ENCODE measurements at regions not wholly inside any gene's neighbourhood (a gene's known extent, or its start where the extent isn't known, plus 50 kb on each side); places are given as distances from the start of the nearest gene placed in this dataset.

DNA sequence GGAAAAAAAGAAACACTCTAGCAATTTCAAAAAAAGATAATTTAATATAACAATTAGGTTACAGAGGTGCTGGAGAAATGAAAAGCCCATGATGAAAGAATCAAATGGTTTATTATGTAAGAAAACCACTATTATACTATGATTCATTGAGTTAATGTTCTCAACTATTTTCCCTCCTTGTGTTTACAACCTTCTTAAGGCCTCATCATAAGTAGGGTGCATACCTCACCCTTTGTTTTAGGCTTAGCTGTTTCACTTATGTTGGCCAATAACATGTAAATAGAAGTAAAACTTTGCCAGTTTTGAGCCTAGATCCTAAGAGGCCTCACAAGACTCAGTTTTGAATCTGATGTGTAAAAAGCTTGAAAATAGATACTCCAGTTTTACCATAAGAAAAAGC is 418.3 kb upstream of the DDX18 start:
- TF ChIP-seq CTCF (conservative IDR thresholded peaks at IDR 0.05; ENCODE audit: low read length) (no peak), EZH2phosphoT487 (IDR thresholded peaks at IDR 0.05; ENCODE audit: borderline replicate concordance, low read depth, low read length) (no peak)
- no peak overlapping the region for H3K4me2 ChIP-seq (ENCODE audit: low read length)
- no peaks in the 10 kb centered on the region for H3K9me2 ChIP-seq (ENCODE audit: insufficient read depth, low read length)
- no peaks in the 10 kb centered on the region for H3K9me3 ChIP-seq (ENCODE audit: low read length)
- no peaks in the 10 kb centered on the region for H3K4me1 ChIP-seq (ENCODE audit: insufficient read depth, low read length, poor library complexity, severe bottlenecking)
- H3K27ac ChIP-seq (ENCODE audit: low read depth, low read length, poor library complexity, severe bottlenecking), result no peak overlapping the region
- BruUV-seq (replicated peaks), result no TSS peak
- H3K36me3 ChIP-seq (ENCODE audit: insufficient read depth, low read length), result no peaks in the 10 kb centered on the region
- no peak for DNase-seq (ENCODE audit: low spot score)
- intact Hi-C loops (cut with micrococcal nuclease; ENCODE audit: unreplicated experiment), result no loop called here
- POLR2A ChIA-PET, result interaction anchor here (2.1 kb wide), 1 partner anchor 16 kb away, joined by 6 read pairs; no protein-coding TSS in a partner anchor
- no peak overlapping the region for H3K4me3 ChIP-seq (ENCODE audit: low read depth, low read length, poor library complexity, severe bottlenecking)
- no peaks in the 10 kb centered on the region for H4K20me1 ChIP-seq (ENCODE audit: insufficient read depth, low read length)
- no peaks in the 10 kb centered on the region for H3K79me2 ChIP-seq (ENCODE audit: insufficient read depth, low read depth, low read length)
- no peak overlapping the region for H2AFZ ChIP-seq (ENCODE audit: low read length)
- CTCF ChIA-PET (ENCODE audit: unreplicated experiment), result no interaction called here

GRCh38 chr2:117401582-117401981 is 412.9 kb upstream of the DDX18 start:
- DNase-seq (ENCODE audit: low spot score), result no peak
- H3K4me1 ChIP-seq (ENCODE audit: insufficient read depth, low read length, poor library complexity, severe bottlenecking), result no peaks in the 10 kb centered on the region
- H3K4me2 ChIP-seq (ENCODE audit: low read length), result no peak overlapping the region
- H3K79me2 ChIP-seq (ENCODE audit: insufficient read depth, low read depth, low read length), result no peaks in the 10 kb centered on the region
- H3K36me3 ChIP-seq (ENCODE audit: insufficient read depth, low read length), result no peaks in the 10 kb centered on the region
- CTCF ChIA-PET (ENCODE audit: unreplicated experiment), result no interaction called here
- TF ChIP-seq EZH2phosphoT487 (IDR thresholded peaks at IDR 0.05; ENCODE audit: borderline replicate concordance, low read depth, low read length) (no peak), CTCF (conservative IDR thresholded peaks at IDR 0.05; ENCODE audit: low read length) (no peak)
- no peak overlapping the region for H3K4me3 ChIP-seq (ENCODE audit: low read depth, low read length, poor library complexity, severe bottlenecking)
- no peaks in the 10 kb centered on the region for H4K20me1 ChIP-seq (ENCODE audit: insufficient read depth, low read length)
- intact Hi-C loops (cut with micrococcal nuclease; ENCODE audit: unreplicated experiment), result no loop called here
- no TSS peak for BruUV-seq (replicated peaks)
- no peaks in the 10 kb centered on the region for H3K9me2 ChIP-seq (ENCODE audit: insufficient read depth, low read length)
- POLR2A ChIA-PET, result interaction anchor here (1.0 kb wide), 1 partner anchor 9 kb away, joined by 3 read pairs; no protein-coding TSS in a partner anchor
- no peak overlapping the region for H3K27ac ChIP-seq (ENCODE audit: low read depth, low read length, poor library complexity, severe bottlenecking)
- no peak overlapping the region for H2AFZ ChIP-seq (ENCODE audit: low read length)
- H3K9me3 ChIP-seq (ENCODE audit: low read length), result no peaks in the 10 kb centered on the region

GRCh38 chr2:117406443-117406842 is 408.0 kb upstream of the DDX18 start:
- no peak overlapping the region for H3K27ac ChIP-seq (ENCODE audit: low read depth, low read length, poor library complexity, severe bottlenecking)
- H3K79me2 ChIP-seq (ENCODE audit: insufficient read depth, low read depth, low read length), result no peaks in the 10 kb centered on the region
- ChIA-PET POLR2A (no interaction called here), CTCF (ENCODE audit: unreplicated experiment) (no interaction called here)
- H3K9me3 ChIP-seq (ENCODE audit: low read length), result no peaks in the 10 kb centered on the region
- H3K9me2 ChIP-seq (ENCODE audit: insufficient read depth, low read length), result no peaks in the 10 kb centered on the region
- no peak overlapping the region for H3K4me3 ChIP-seq (ENCODE audit: low read depth, low read length, poor library complexity, severe bottlenecking)
- DNase-seq (ENCODE audit: low spot score), result no peak
- BruUV-seq (replicated peaks), result no TSS peak
- H3K4me1 ChIP-seq (ENCODE audit: insufficient read depth, low read length, poor library complexity, severe bottlenecking), result no peaks in the 10 kb centered on the region
- TF ChIP-seq CTCF (conservative IDR thresholded peaks at IDR 0.05; ENCODE audit: low read length), result no peak
- TF ChIP-seq EZH2phosphoT487 (IDR thresholded peaks at IDR 0.05; ENCODE audit: borderline replicate concordance, low read depth, low read length), result no peak
- H2AFZ ChIP-seq (ENCODE audit: low read length), result no peak overlapping the region
- intact Hi-C loops (cut with micrococcal nuclease; ENCODE audit: unreplicated experiment), result no loop called here
- H4K20me1 ChIP-seq (ENCODE audit: insufficient read depth, low read length), result no peaks in the 10 kb centered on the region
- H3K4me2 ChIP-seq (ENCODE audit: low read length), result no peak overlapping the region
- H3K36me3 ChIP-seq (ENCODE audit: insufficient read depth, low read length), result no peaks in the 10 kb centered on the region
